Lung (tissue), 9 donors: ENCODE measurements at regions not wholly inside any gene's neighbourhood (a gene's known extent, or its start where the extent isn't known, plus 50 kb on each side); places are given as distances from the start of the nearest gene placed in this dataset.
"Not testable (repeated sequence)": the region's sequence is repeated elsewhere in the genome, so short reads cannot be mapped to it uniquely, and the experiment has no call there.

Experiments used
- ATAC-seq: fragments of 200-7000 bp; cut with Tn5 transposase; one replicate; pipeline ENCODE4 v1.9.1; 2020; ENCODE audit warnings: moderate number of reproducible peaks; ENCODE audit not compliant: insufficient read depth, low FRiP score
- DNase-seq, 3 donors: peaks; one replicate each; pipeline ENCODE4 v3.0.0-alpha.2; 2013 to 2017
- H3K27ac ChIP-seq, 2 donors: one replicate each; pipeline ENCODE4 v1.5.1; 2013; ENCODE audit warnings: mild to moderate bottlenecking in 2 of 2, moderate library complexity in 2 of 2, control low read depth in 1 of 2, inconsistent platforms in 1 of 2, low read depth in 1 of 2, low read length in 1 of 2
- H3K27me3 ChIP-seq, 3 donors: one replicate each; pipeline ENCODE4 v1.5.1; 2013; ENCODE audit warnings: low read length in 2 of 3; ENCODE audit not compliant: control insufficient read depth in 3 of 3, insufficient read depth in 3 of 3
- H3K36me3 ChIP-seq, 4 donors: one replicate each; pipeline ENCODE4 v1.5.1; 2013; ENCODE audit warnings: low read length in 4 of 4, mild to moderate bottlenecking in 1 of 4, moderate library complexity in 1 of 4; ENCODE audit not compliant: control insufficient read depth in 4 of 4, insufficient read depth in 4 of 4
- H3K4me1 ChIP-seq, 5 donors: one replicate each; pipeline ENCODE4 v1.5.1; 2013; ENCODE audit warnings: low read length in 5 of 5, mild to moderate bottlenecking in 2 of 5, moderate library complexity in 1 of 5; ENCODE audit not compliant: control insufficient read depth in 5 of 5, insufficient read depth in 5 of 5
- H3K4me3 ChIP-seq: one replicate; pipeline ENCODE4 v1.5.1; 2013; ENCODE audit warnings: mild to moderate bottlenecking, control low read depth, moderate library complexity
- H3K9ac ChIP-seq, 2 donors: one replicate each; pipeline ENCODE4 v1.5.1; 2013; ENCODE audit warnings: low read length in 2 of 2, control low read depth in 1 of 2; ENCODE audit not compliant: insufficient read depth in 1 of 2
- H3K9me3 ChIP-seq, 4 donors: one replicate each; pipeline ENCODE4 v1.5.1; 2013; ENCODE audit warnings: low read length in 3 of 4, mild to moderate bottlenecking in 1 of 4, moderate library complexity in 1 of 4; ENCODE audit not compliant: control insufficient read depth in 4 of 4, insufficient read depth in 3 of 4
- WGBS, 2 donors: extraction: QIAGEN DNeasy Blood & Tissue Kit; methylation state at CpG; one replicate each; pipeline ENCODE4 v1.1.7; 2013; 5-methylcytosine and 5-hydroxymethylcytosine counted together
- donor health status: Bipolar disorder and iron deficiency.
- donor health status: healthy.
- donor health status: DM: yes; HTN: yes; CAD: no.

GRCh38 chr1:85520826-85521820 is 56.2 kb upstream of the DDAH1 start:
- ATAC-seq = not testable (repeated sequence)

DNA sequence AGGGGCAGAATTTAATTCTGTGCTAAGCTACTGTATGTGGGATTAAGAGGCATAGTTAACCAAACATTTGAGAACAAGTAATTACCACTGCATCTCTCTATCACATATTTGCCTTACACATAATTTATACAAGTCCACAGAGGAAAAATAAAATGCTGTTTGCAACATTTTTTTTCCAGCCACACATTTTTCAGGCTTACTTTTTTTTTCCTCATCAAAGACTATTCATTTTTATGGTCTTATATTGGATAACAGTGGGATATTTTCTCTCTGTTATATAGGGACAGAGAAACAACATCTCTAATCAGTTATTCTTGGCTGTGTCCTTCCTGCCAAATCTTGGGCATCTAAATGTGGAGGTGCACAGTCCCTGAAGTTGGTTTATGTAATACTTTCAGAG is 57.5 kb upstream of the DDAH1 start:
- H3K27ac ChIP-seq, ATAC-seq, H3K4me3 ChIP-seq, H3K9ac ChIP-seq, H3K27me3 ChIP-seq, H3K9me3 ChIP-seq, H3K36me3 ChIP-seq, H3K4me1 ChIP-seq, DNase-seq: not testable (repeated sequence)

More at GRCh38 chr1:85520826-85521820, 56.2 kb upstream of the DDAH1 start:
- not testable (repeated sequence) for H3K9ac ChIP-seq, H3K4me1 ChIP-seq, DNase-seq, H3K4me3 ChIP-seq, H3K36me3 ChIP-seq, H3K27me3 ChIP-seq, H3K9me3 ChIP-seq
- WGBS, 2 donors = 79 to 88% methylated on average over 10 to 12 of the region's 15 CpGs
- H3K27ac ChIP-seq = peak overlapping the region in 1 of 2 donors; percentile 45

- not testable (repeated sequence) for H3K9me3 ChIP-seq, DNase-seq, H3K9ac ChIP-seq, ATAC-seq, H3K27ac ChIP-seq, H3K36me3 ChIP-seq, H3K4me1 ChIP-seq, H3K4me3 ChIP-seq, H3K27me3 ChIP-seq
- 75 to 80% methylated on average over 3 of the region's 4 CpGs for WGBS, 2 donors
Observed at GRCh38 chr1:85523061-85523460, 57.5 kb upstream of the CCN1 start.

DNA sequence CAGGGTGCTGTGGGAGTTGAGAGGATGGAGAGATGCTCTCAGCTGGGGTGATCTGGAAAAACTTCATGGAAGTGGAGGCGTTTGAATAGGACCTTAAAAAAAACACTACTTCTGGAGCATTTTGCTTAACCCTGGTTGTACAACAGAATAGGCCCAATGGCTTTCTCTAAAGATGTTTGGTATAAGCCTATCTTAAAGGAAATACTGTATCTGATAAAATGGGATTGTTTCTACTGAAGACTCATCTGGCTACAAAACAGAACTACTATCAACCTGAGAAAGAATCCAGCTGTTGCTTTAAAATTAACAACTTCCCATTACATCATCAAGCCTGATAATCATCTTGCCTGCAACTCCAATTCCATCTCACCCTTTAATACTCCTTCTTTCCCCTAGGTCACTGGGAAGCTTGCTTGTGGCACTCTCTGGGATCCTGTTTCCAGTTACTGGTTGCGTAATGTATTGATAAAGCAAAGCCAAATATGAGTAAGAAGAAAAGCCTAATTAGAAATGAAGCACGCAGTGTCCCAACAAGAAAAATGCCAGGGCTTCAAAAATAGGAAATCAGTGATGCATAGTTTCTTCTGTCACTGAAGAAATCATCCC is 56.2 kb upstream of the CCN1 start:
- not testable (repeated sequence) for ATAC-seq, H3K9me3 ChIP-seq, H3K27ac ChIP-seq, H3K4me3 ChIP-seq, H3K27me3 ChIP-seq, H3K36me3 ChIP-seq, H3K9ac ChIP-seq, H3K4me1 ChIP-seq
- 74 to 92% methylated on average over 2 to 3 of the region's 3 CpGs for WGBS, 2 donors
- DNase-seq = peak in 1 of 3 donors; percentile 16

DNA sequence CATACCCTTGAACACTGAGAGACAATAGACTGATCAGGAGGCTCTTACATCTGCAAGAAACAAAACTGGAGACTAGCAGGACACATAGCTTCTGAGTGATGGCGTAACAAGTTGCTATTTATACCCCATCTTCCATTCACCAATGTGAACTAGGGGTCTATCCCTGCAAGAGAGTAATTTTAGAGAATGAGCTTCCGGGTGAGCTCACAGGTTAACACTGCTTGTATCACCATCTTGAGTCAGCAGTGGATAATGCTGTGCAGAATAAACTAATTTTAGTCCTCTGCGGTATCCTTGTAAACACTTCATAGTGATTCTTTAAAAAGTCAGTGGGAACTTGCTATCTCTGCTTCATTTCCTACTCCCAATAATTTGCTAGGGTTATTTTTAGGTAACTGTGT is 55.0 kb upstream of the CCN1 start:
- H3K4me3 ChIP-seq, DNase-seq, ATAC-seq, H3K36me3 ChIP-seq, H3K4me1 ChIP-seq, H3K27me3 ChIP-seq, H3K9ac ChIP-seq, H3K9me3 ChIP-seq: not testable (repeated sequence)
- 76 to 78% methylated on average over 2 to 3 of the region's 3 CpGs for WGBS, 2 donors
- H3K27ac ChIP-seq = peak overlapping the region in 1 of 2 donors; percentile 60

DNA sequence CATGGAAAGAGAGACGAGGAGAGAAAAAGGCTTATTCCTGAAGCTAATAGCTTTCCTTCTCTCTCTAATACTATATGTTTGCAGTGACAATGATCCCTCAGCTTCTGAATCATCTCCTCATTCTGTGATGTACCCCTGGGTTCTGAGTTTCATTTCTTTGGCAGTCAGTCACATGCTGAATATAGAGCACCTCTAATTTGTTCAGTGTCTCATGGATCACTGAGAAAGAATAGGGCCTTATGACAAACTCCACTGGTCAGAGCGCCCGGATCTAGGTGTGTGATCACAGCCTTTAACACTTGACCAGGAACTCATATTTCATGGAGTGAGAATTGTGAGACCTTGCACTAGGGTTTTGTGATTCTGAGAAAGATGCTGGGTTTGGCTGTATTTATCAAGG is 54.3 kb upstream of the CCN1 start:
- H3K4me3 ChIP-seq, H3K27me3 ChIP-seq, ATAC-seq, H3K36me3 ChIP-seq, H3K9me3 ChIP-seq, DNase-seq, H3K9ac ChIP-seq, H3K4me1 ChIP-seq: not testable (repeated sequence)
- H3K27ac ChIP-seq = peak overlapping the region in 1 of 2 donors; percentile 56
- WGBS, 2 donors = 84 to 85% methylated on average over 3 of the region's 3 CpGs

- H3K4me1 ChIP-seq, H3K27me3 ChIP-seq, H3K9ac ChIP-seq, H3K27ac ChIP-seq, H3K4me3 ChIP-seq, H3K9me3 ChIP-seq, H3K36me3 ChIP-seq, ATAC-seq: not testable (repeated sequence)
- 26 to 56% methylated on average over 4 of the region's 4 CpGs for WGBS, 2 donors
- peak; percentile 73 to 83 (median 77) for DNase-seq
Observed at GRCh38 chr1:85527145-85527544, 53.4 kb upstream of the CCN1 start.
